ENCODE measurements at regions not wholly inside any gene's neighbourhood (a gene's known extent, or its start where the extent isn't known, plus 50 kb on each side); places are given as distances from the start of the nearest gene placed in this dataset.

GRCh38 chr18:76633588-76634269 lies 138.7 kb upstream of the ZNF516 start:
- Histone ChIP-seq H3K4me2 (no peak overlapping the region), H3K79me2 (ENCODE audit: insufficient read depth) (no peaks in the 10 kb centered on the region), H3K27ac (ENCODE audit: low read depth in 2 of 2, low read length in 1 of 2) (no peak overlapping the region), H3K4me3 (ENCODE audit: low read depth in 2 of 2, low read length in 1 of 2) (no peak overlapping the region), H4K20me1 (ENCODE audit: insufficient read depth) (no peaks in the 10 kb centered on the region), H3K36me3 (replicated peaks in 1 of 2; ENCODE audit: control insufficient read depth in 1 of 2, insufficient read depth in 2 of 2, low read length in 1 of 2) (no peaks in the 10 kb centered on the region), H3K4me1 (ENCODE audit: control insufficient read depth in 1 of 2, insufficient read depth in 2 of 2, low read depth in 1 of 2, low read length in 1 of 2) (no peaks in the 10 kb centered on the region), H3K27me3 (ENCODE audit: insufficient read depth) (no peaks in the 10 kb centered on the region), H3F3A (replicated peaks; ENCODE audit: insufficient read depth) (no peaks in the 10 kb centered on the region), H3K9me2 (no peaks in the 10 kb centered on the region), H3K9me3 (no peaks in the 10 kb centered on the region), H3K9ac (no peak overlapping the region), H2AFZ (ENCODE audit: low read depth) (no peak overlapping the region)
- ChIA-PET CTCF (no interaction called here), POLR2A (no interaction called here)
- TF ChIP-seq SIN3A (IDR thresholded peaks at IDR 0.05; ENCODE audit: borderline replicate concordance, low read depth, low read length) (no peak), EZH2phosphoT487 (IDR thresholded peaks at IDR 0.05; ENCODE audit: borderline replicate concordance, low read depth) (no peak), NRF1 (IDR thresholded peaks at IDR 0.05; ENCODE audit: low read depth, low read length) (no peak), JUND (IDR thresholded peaks at IDR 0.05) (no peak), EP300 (IDR thresholded peaks at IDR 0.05; ENCODE audit: borderline replicate concordance in 1 of 2, low read depth in 1 of 2, low read length in 1 of 2) (no peak), RAD21 (IDR thresholded peaks at IDR 0.05; ENCODE audit: low read length) (no peak)
- no peak for DNase-seq
- 25% methylated on average over 2 of the region's 2 CpGs for WGBS (ENCODE audit: low lambda C conversion rate)

GRCh38 chr18:76627444-76627843 lies 132.4 kb upstream of the ZNF516 start:
- Histone ChIP-seq H3K36me3 (replicated peaks in 1 of 2; ENCODE audit: control insufficient read depth in 1 of 2, insufficient read depth in 2 of 2, low read length in 1 of 2) (no peaks in the 10 kb centered on the region), H4K20me1 (ENCODE audit: insufficient read depth) (no peaks in the 10 kb centered on the region), H3K9ac (no peak overlapping the region), H3K27ac (ENCODE audit: low read depth in 2 of 2, low read length in 1 of 2) (no peak overlapping the region), H3F3A (replicated peaks; ENCODE audit: insufficient read depth) (no peaks in the 10 kb centered on the region), H3K9me2 (no peaks in the 10 kb centered on the region), H3K4me3 (ENCODE audit: low read depth in 2 of 2, low read length in 1 of 2) (no peak overlapping the region), H3K4me2 (no peak overlapping the region), H2AFZ (ENCODE audit: low read depth) (no peak overlapping the region), H3K27me3 (ENCODE audit: insufficient read depth) (no peaks in the 10 kb centered on the region), H3K9me3 (peaks cover 4% of the 10 kb centered on the region; the same call in 1 of the 2 replicates), H3K79me2 (ENCODE audit: insufficient read depth) (no peaks in the 10 kb centered on the region), H3K4me1 (ENCODE audit: control insufficient read depth in 1 of 2, insufficient read depth in 2 of 2, low read depth in 1 of 2, low read length in 1 of 2) (no peaks in the 10 kb centered on the region)
- DNase-seq: no peak
- CTCF ChIA-PET: interaction anchor here (0.6 kb wide), 1 partner anchor 90 kb away, joined by 3 read pairs; no protein-coding TSS in a partner anchor
- TF ChIP-seq MAX (IDR thresholded peaks at IDR 0.05; ENCODE audit: low read depth): no peak
- TF ChIP-seq MXI1 (IDR thresholded peaks at IDR 0.05; ENCODE audit: low read depth, low read length): no peak
- TF ChIP-seq EZH2phosphoT487 (IDR thresholded peaks at IDR 0.05; ENCODE audit: borderline replicate concordance, low read depth): no peak
- TF ChIP-seq GATA2 (CRISPR knock-in tag; IDR thresholded peaks at IDR 0.05): no peak
- TF ChIP-seq SMC3 (IDR thresholded peaks at IDR 0.05; ENCODE audit: low read depth, low read length): no peak
- no peak for TF ChIP-seq TAF1 (IDR thresholded peaks at IDR 0.05; ENCODE audit: borderline replicate concordance, low read depth, low read length)
- no peak for TF ChIP-seq GABPA (IDR thresholded peaks at IDR 0.05; ENCODE audit: low read depth)
- WGBS (ENCODE audit: low lambda C conversion rate): 43% methylated on average over 1 of the region's 1 CpG
- POLR2A ChIA-PET: no interaction called here

GRCh38 chr18:76626991-76627390 lies 131.9 kb upstream of the ZNF516 start:
- Histone ChIP-seq H3K9ac (no peak overlapping the region), H3K27ac (ENCODE audit: low read depth in 2 of 2, low read length in 1 of 2) (no peak overlapping the region), H3K9me3 (peaks cover 4% of the 10 kb centered on the region; the same call in 1 of the 2 replicates), H3F3A (replicated peaks; ENCODE audit: insufficient read depth) (no peaks in the 10 kb centered on the region), H3K36me3 (replicated peaks in 1 of 2; ENCODE audit: control insufficient read depth in 1 of 2, insufficient read depth in 2 of 2, low read length in 1 of 2) (no peaks in the 10 kb centered on the region), H3K27me3 (ENCODE audit: insufficient read depth) (no peaks in the 10 kb centered on the region), H3K79me2 (ENCODE audit: insufficient read depth) (no peaks in the 10 kb centered on the region), H3K4me3 (ENCODE audit: low read depth in 2 of 2, low read length in 1 of 2) (no peak overlapping the region), H3K9me2 (no peaks in the 10 kb centered on the region), H3K4me2 (no peak overlapping the region), H2AFZ (ENCODE audit: low read depth) (no peak overlapping the region), H4K20me1 (ENCODE audit: insufficient read depth) (no peaks in the 10 kb centered on the region), H3K4me1 (ENCODE audit: control insufficient read depth in 1 of 2, insufficient read depth in 2 of 2, low read depth in 1 of 2, low read length in 1 of 2) (no peaks in the 10 kb centered on the region; a peak in 1 of 4 replicates)
- ChIA-PET POLR2A (no interaction called here), CTCF (interaction anchor here (0.6 kb wide), 1 partner anchor 91 kb away, joined by 3 read pairs; no protein-coding TSS in a partner anchor)
- DNase-seq: no peak
- TF ChIP-seq FOXM1 (IDR thresholded peaks at IDR 0.05; ENCODE audit: low read depth): no peak
- no peak for TF ChIP-seq ELF1 (IDR thresholded peaks at IDR 0.05)
- TF ChIP-seq SIN3A (IDR thresholded peaks at IDR 0.05; ENCODE audit: borderline replicate concordance, low read depth, low read length): no peak
- TF ChIP-seq TCF12 (IDR thresholded peaks at IDR 0.05): no peak
- TF ChIP-seq TAF1 (IDR thresholded peaks at IDR 0.05; ENCODE audit: borderline replicate concordance, low read depth, low read length): no peak
- no peak for TF ChIP-seq GABPA (IDR thresholded peaks at IDR 0.05; ENCODE audit: low read depth)
- TF ChIP-seq CTCF (IDR thresholded peaks at IDR 0.05): no peak
- no peak for TF ChIP-seq FOXJ3 (CRISPR knock-in tag; IDR thresholded peaks at IDR 0.05)

Data from SK-N-SH (cell line).